ENCODE measurements at regions not wholly inside any gene's neighbourhood (a gene's known extent, or its start where the extent isn't known, plus 50 kb on each side); places are given as distances from the start of the nearest gene placed in this dataset.

GRCh38 chr7:69228212-69228811 lies 370.0 kb upstream of the AUTS2 start:
- TF ChIP-seq FOXP2 (optimal IDR thresholded peaks at IDR 0.05; ENCODE audit: borderline replicate concordance, extremely low read depth, extremely low read length, insufficient read depth) = no peak

GRCh38 chr7:69232445-69233376 lies 365.6 kb upstream of the AUTS2 start:
- TF ChIP-seq, protein P1, sequence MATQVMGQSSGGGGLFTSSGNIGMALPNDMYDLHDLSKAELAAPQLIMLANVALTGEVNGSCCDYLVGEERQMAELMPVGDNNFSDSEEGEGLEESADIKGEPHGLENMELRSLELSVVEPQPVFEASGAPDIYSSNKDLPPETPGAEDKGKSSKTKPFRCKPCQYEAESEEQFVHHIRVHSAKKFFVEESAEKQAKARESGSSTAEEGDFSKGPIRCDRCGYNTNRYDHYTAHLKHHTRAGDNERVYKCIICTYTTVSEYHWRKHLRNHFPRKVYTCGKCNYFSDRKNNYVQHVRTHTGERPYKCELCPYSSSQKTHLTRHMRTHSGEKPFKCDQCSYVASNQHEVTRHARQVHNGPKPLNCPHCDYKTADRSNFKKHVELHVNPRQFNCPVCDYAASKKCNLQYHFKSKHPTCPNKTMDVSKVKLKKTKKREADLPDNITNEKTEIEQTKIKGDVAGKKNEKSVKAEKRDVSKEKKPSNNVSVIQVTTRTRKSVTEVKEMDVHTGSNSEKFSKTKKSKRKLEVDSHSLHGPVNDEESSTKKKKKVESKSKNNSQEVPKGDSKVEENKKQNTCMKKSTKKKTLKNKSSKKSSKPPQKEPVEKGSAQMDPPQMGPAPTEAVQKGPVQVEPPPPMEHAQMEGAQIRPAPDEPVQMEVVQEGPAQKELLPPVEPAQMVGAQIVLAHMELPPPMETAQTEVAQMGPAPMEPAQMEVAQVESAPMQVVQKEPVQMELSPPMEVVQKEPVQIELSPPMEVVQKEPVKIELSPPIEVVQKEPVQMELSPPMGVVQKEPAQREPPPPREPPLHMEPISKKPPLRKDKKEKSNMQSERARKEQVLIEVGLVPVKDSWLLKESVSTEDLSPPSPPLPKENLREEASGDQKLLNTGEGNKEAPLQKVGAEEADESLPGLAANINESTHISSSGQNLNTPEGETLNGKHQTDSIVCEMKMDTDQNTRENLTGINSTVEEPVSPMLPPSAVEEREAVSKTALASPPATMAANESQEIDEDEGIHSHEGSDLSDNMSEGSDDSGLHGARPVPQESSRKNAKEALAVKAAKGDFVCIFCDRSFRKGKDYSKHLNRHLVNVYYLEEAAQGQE (IDR thresholded peaks at IDR 0.05; ENCODE audit: insufficient read depth in 1 of 2, low read depth in 2 of 2, low read length in 2 of 2) = no peak
- no peak for TF ChIP-seq FOXP2 (optimal IDR thresholded peaks at IDR 0.05; ENCODE audit: borderline replicate concordance, extremely low read depth, extremely low read length, insufficient read depth)
- no peak for TF ChIP-seq TAF1 (IDR thresholded peaks at IDR 0.05; ENCODE audit: borderline replicate concordance, insufficient read depth, low read length)
- TF ChIP-seq SIN3A (IDR thresholded peaks at IDR 0.05; ENCODE audit: borderline replicate concordance, insufficient read depth, low read length) = no peak
- no peak for TF ChIP-seq POLR2AphosphoS5 (IDR thresholded peaks at IDR 0.05; ENCODE audit: low read depth, low read length)

DNA sequence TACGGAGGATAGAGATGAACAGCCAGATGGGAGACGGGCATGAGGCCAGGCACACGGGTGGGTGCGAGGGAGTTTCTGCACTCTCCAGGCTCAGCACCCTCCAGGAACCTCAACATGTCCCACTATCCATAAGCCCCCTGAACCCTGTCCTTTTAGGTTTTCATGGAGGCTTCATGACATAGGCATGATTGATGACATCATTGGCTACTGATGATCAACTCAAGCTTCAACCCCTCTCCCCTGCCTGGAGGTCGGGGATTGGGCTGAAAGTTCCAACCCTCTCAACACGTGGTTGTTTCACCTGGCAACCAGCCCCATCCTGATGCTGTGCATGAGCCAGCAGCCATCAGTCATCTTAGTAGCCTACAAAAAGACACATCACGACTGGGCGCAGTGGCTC lies 360.7 kb upstream of the AUTS2 start:
- TF ChIP-seq POLR2AphosphoS5 (IDR thresholded peaks at IDR 0.05; ENCODE audit: low read depth, low read length) (no peak), SIN3A (IDR thresholded peaks at IDR 0.05; ENCODE audit: borderline replicate concordance, insufficient read depth, low read length) (no peak), TAF1 (IDR thresholded peaks at IDR 0.05; ENCODE audit: borderline replicate concordance, insufficient read depth, low read length) (no peak), FOXP2 (optimal IDR thresholded peaks at IDR 0.05; ENCODE audit: borderline replicate concordance, extremely low read depth, extremely low read length, insufficient read depth) (no peak)
- TF ChIP-seq, protein P1 (IDR thresholded peaks at IDR 0.05; ENCODE audit: insufficient read depth in 1 of 2, low read depth in 2 of 2, low read length in 2 of 2) = no peak

GRCh38 chr7:69243016-69243415 lies 355.3 kb upstream of the AUTS2 start:
- TF ChIP-seq POLR2AphosphoS5 (IDR thresholded peaks at IDR 0.05; ENCODE audit: low read depth, low read length) = no peak
- TF ChIP-seq FOXP2 (optimal IDR thresholded peaks at IDR 0.05; ENCODE audit: borderline replicate concordance, extremely low read depth, extremely low read length, insufficient read depth) = no peak
- TF ChIP-seq TAF1 (IDR thresholded peaks at IDR 0.05; ENCODE audit: borderline replicate concordance, insufficient read depth, low read length) = no peak
- TF ChIP-seq SIN3A (IDR thresholded peaks at IDR 0.05; ENCODE audit: borderline replicate concordance, insufficient read depth, low read length) = no peak

GRCh38 chr7:69244701-69245100 lies 353.6 kb upstream of the AUTS2 start:
- no peak for TF ChIP-seq FOXP2 (optimal IDR thresholded peaks at IDR 0.05; ENCODE audit: borderline replicate concordance, extremely low read depth, extremely low read length, insufficient read depth)
- TF ChIP-seq, protein P1 (IDR thresholded peaks at IDR 0.05; ENCODE audit: insufficient read depth in 1 of 2, low read depth in 2 of 2, low read length in 2 of 2) = no peak
- TF ChIP-seq TAF1 (IDR thresholded peaks at IDR 0.05; ENCODE audit: borderline replicate concordance, insufficient read depth, low read length) = no peak

DNA sequence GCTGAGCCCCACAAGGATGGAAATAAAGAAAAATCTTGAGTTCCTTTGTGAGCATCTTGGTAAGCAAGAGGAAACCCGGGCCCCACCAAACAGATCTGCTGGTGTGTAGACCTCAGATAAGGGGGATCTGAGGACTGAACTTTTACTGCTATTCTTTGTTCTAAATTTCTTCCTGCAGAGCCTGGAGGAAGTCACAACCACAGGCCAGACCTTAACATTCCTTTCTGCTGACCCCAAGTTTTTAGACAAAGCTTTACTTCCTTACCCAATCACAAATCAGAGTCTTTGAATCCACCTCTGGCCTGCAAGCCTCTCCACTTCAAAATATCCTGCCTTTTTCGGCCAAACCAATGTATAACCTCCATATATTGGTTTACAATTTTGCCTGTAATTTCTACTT lies 352.6 kb upstream of the AUTS2 start:
- TF ChIP-seq FOXP2 (optimal IDR thresholded peaks at IDR 0.05; ENCODE audit: borderline replicate concordance, extremely low read depth, extremely low read length, insufficient read depth) = no peak
- TF ChIP-seq, protein P1 (IDR thresholded peaks at IDR 0.05; ENCODE audit: insufficient read depth in 1 of 2, low read depth in 2 of 2, low read length in 2 of 2) = no peak
- no peak for TF ChIP-seq TAF1 (IDR thresholded peaks at IDR 0.05; ENCODE audit: borderline replicate concordance, insufficient read depth, low read length)
- TF ChIP-seq SIN3A (IDR thresholded peaks at IDR 0.05; ENCODE audit: borderline replicate concordance, insufficient read depth, low read length) = no peak
- TF ChIP-seq POLR2AphosphoS5 (IDR thresholded peaks at IDR 0.05; ENCODE audit: low read depth, low read length) = no peak

Measured in PFSK-1 (cell line).